Body of pancreas (tissue), 4 donors: ENCODE measurements at regions not wholly inside any gene's neighbourhood (a gene's known extent, or its start where the extent isn't known, plus 50 kb on each side); places are given as distances from the start of the nearest gene placed in this dataset.

Experiments used
- CTCF ChIP-seq, 7 experiments: fragments of 450-650 bp in 4 of 7; fragments of 200-600 bp in 3 of 7; sonication (generic) in 3 of 7; IDR thresholded peaks; one replicate each; pipeline ENCODE4 v1.5.1; 2016 to 2019; ENCODE audit warnings: antibody characterized with exemption in 7 of 7
- POLR2A ChIP-seq, 3 donors: fragments of 450-650 bp; IDR thresholded peaks; one replicate each; pipeline ENCODE4 v1.6.1; 2016; ENCODE audit warnings: antibody characterized with exemption in 3 of 3, mild to moderate bottlenecking in 2 of 3

- TF ChIP-seq CTCF (IDR thresholded peaks at IDR 0.05) (no peak), POLR2A (IDR thresholded peaks at IDR 0.05) (no peak)
These were observed 104.3 kb upstream of the FAM78B start for GRCh38 chr1:166271151-166271538.
